GM12892 (cell line): ENCODE measurements at regions not wholly inside any gene's neighbourhood (a gene's known extent, or its start where the extent isn't known, plus 50 kb on each side); places are given as distances from the start of the nearest gene placed in this dataset.

Source experiments
- POLR2A ChIP-seq: IDR thresholded peaks from 2 replicates; pipeline ENCODE4 v1.6.1; 2011; ENCODE audit warnings: low read depth, low read length, control low read depth
- POLR2AphosphoS5 ChIP-seq: IDR thresholded peaks from 2 replicates; pipeline ENCODE4 v1.6.1; 2011; ENCODE audit warnings: low read depth, low read length, control low read depth
- TAF1 ChIP-seq: IDR thresholded peaks from 2 replicates; pipeline ENCODE4 v1.6.1; 2011; ENCODE audit warnings: low read depth, mild to moderate bottlenecking, control low read depth, low read length, borderline replicate concordance

DNA sequence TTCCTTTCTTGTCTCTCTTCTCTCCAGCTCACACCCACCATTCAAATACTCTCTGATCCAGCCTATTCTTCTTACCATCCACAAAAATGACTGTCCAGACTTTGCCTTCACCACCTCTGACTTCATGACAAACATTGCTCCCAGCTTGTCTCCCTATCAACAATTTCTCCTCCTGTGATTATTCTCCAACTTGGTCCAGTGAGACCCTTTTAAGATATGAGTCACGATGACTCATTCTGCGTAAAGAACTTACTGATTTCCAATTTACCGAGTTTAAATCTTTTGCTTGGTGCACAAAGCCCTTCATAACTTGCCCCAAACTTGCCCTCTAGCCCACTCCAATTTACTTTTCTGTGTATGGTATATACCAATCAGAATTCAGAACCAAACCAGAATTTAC is 833.2 kb downstream of the MAFB start:
- TF ChIP-seq POLR2AphosphoS5, result no peak
- no peak for TF ChIP-seq POLR2A
- no peak for TF ChIP-seq TAF1
